ENCODE measurements at regions not wholly inside any gene's neighbourhood (a gene's known extent, or its start where the extent isn't known, plus 50 kb on each side); places are given as distances from the start of the nearest gene placed in this dataset.

DNA sequence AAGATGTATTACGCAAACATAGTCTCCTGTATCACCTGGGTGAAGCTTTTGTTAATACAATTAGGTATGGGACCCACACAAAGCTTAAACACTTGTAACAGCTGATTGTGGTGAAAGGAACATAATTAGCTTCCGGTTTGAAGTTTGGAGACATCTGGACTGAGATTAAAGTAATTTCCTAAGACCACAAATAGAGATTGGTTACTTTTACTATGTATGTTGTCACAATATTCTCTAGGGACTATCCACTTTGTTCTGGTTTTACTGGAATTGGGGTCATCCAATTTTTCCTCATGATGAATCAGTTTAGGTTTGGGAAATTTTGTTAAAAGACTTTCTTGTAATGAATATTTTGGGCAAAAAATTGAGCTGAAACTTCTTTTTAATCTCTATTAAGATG lies 71.8 kb upstream of the SAMSN1 start:
- TF ChIP-seq ZBTB7A (IDR thresholded peaks at IDR 0.05; ENCODE audit: borderline replicate concordance, control insufficient read depth, low read depth, low read length) (no peak), POLR2A (conservative IDR thresholded peaks at IDR 0.05) (no peak), YY1 (IDR thresholded peaks at IDR 0.05; ENCODE audit: borderline replicate concordance in 1 of 3, control insufficient read depth in 1 of 3, extremely low read depth in 1 of 3, insufficient read depth in 3 of 3, insufficient read length in 1 of 3, insufficient replicate concordance in 2 of 3, low read depth in 1 of 3, low read length in 2 of 3) (no peak), ARHGAP35 (IDR thresholded peaks at IDR 0.05; ENCODE audit: partially characterized antibody) (no peak)
- TF ChIP-seq, protein P1, sequence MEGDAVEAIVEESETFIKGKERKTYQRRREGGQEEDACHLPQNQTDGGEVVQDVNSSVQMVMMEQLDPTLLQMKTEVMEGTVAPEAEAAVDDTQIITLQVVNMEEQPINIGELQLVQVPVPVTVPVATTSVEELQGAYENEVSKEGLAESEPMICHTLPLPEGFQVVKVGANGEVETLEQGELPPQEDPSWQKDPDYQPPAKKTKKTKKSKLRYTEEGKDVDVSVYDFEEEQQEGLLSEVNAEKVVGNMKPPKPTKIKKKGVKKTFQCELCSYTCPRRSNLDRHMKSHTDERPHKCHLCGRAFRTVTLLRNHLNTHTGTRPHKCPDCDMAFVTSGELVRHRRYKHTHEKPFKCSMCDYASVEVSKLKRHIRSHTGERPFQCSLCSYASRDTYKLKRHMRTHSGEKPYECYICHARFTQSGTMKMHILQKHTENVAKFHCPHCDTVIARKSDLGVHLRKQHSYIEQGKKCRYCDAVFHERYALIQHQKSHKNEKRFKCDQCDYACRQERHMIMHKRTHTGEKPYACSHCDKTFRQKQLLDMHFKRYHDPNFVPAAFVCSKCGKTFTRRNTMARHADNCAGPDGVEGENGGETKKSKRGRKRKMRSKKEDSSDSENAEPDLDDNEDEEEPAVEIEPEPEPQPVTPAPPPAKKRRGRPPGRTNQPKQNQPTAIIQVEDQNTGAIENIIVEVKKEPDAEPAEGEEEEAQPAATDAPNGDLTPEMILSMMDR (IDR thresholded peaks at IDR 0.05 in 2 of 3, conservative IDR thresholded peaks at IDR 0.05 in 1 of 3; ENCODE audit: insufficient read depth in 2 of 3, low read depth in 1 of 3, low read length in 3 of 3) = no peak

Data from K562 (cell line).